ENCODE measurements at regions not wholly inside any gene's neighbourhood (a gene's known extent, or its start where the extent isn't known, plus 50 kb on each side); places are given as distances from the start of the nearest gene placed in this dataset.
A peak's percentile ranks its signal among the peaks of the same experiment; 100 is the strongest.

GRCh38 chr6:1049170-1049569 lies 262.7 kb upstream of the FOXQ1 start:
- no peaks in the 10 kb centered on the region for H3K4me1 ChIP-seq (ENCODE audit: control insufficient read depth, insufficient read depth, low read length)
- H3K27ac ChIP-seq (ENCODE audit: low read depth, low read length): no peak overlapping the region
- DNase-seq (ENCODE audit: low read depth in 4 of 6, low spot score in 6 of 6): no peak
- no peaks in the 10 kb centered on the region for H3K9me3 ChIP-seq (ENCODE audit: control insufficient read depth, insufficient read depth, low read length)
- WGBS (ENCODE audit: insufficient coverage): no CpG with 5 or more reads among the region's 1 CpG
- H3K4me3 ChIP-seq (ENCODE audit: low read depth, low read length): no peak overlapping the region
- H3K27me3 ChIP-seq (ENCODE audit: control insufficient read depth, insufficient read depth, low read length): no peaks in the 10 kb centered on the region
- no peaks in the 10 kb centered on the region for H3K36me3 ChIP-seq (ENCODE audit: control insufficient read depth, insufficient read depth, low read length)

- Histone ChIP-seq H3K4me1 (ENCODE audit: control insufficient read depth, insufficient read depth, low read length) (no peaks in the 10 kb centered on the region), H3K4me3 (ENCODE audit: low read depth, low read length) (no peak overlapping the region), H3K27ac (ENCODE audit: low read depth, low read length) (peak overlapping the region; percentile 61), H3K36me3 (ENCODE audit: control insufficient read depth, insufficient read depth, low read length) (no peaks in the 10 kb centered on the region), H3K27me3 (ENCODE audit: control insufficient read depth, insufficient read depth, low read length) (no peaks in the 10 kb centered on the region), H3K9me3 (ENCODE audit: control insufficient read depth, insufficient read depth, low read length) (no peaks in the 10 kb centered on the region)
- WGBS (ENCODE audit: insufficient coverage): 52% methylated on average over 11 of the region's 13 CpGs
- DNase-seq (ENCODE audit: low read depth in 4 of 6, low spot score in 6 of 6): peak in 1 of 6 donors; percentile 62
These were observed 263.8 kb upstream of the FOXQ1 start for GRCh38 chr6:1047981-1048541.

GRCh38 chr6:1045239-1045638 lies 266.7 kb upstream of the FOXQ1 start:
- Histone ChIP-seq H3K4me3 (ENCODE audit: low read depth, low read length) (no peak overlapping the region), H3K27me3 (ENCODE audit: control insufficient read depth, insufficient read depth, low read length) (no peaks in the 10 kb centered on the region), H3K4me1 (ENCODE audit: control insufficient read depth, insufficient read depth, low read length) (no peaks in the 10 kb centered on the region), H3K9me3 (ENCODE audit: control insufficient read depth, insufficient read depth, low read length) (no peaks in the 10 kb centered on the region), H3K36me3 (ENCODE audit: control insufficient read depth, insufficient read depth, low read length) (no peaks in the 10 kb centered on the region), H3K27ac (ENCODE audit: low read depth, low read length) (no peak overlapping the region)
- WGBS (ENCODE audit: insufficient coverage): no CpG with 5 or more reads among the region's 2 CpGs
- no peak for DNase-seq (ENCODE audit: low read depth in 4 of 6, low spot score in 6 of 6)

GRCh38 chr6:1044040-1044836 lies 267.7 kb upstream of the FOXQ1 start:
- Histone ChIP-seq H3K9me3 (ENCODE audit: control insufficient read depth, insufficient read depth, low read length) (no peaks in the 10 kb centered on the region), H3K36me3 (ENCODE audit: control insufficient read depth, insufficient read depth, low read length) (no peaks in the 10 kb centered on the region), H3K4me1 (ENCODE audit: control insufficient read depth, insufficient read depth, low read length) (no peaks in the 10 kb centered on the region), H3K27ac (ENCODE audit: low read depth, low read length) (no peak overlapping the region), H3K27me3 (ENCODE audit: control insufficient read depth, insufficient read depth, low read length) (no peaks in the 10 kb centered on the region), H3K4me3 (ENCODE audit: low read depth, low read length) (no peak overlapping the region)
- DNase-seq (ENCODE audit: low read depth in 4 of 6, low spot score in 6 of 6): no peak
- WGBS (ENCODE audit: insufficient coverage): 80% methylated on average over 6 of the region's 7 CpGs

GRCh38 chr6:1043458-1043836 lies 268.5 kb upstream of the FOXQ1 start:
- WGBS (ENCODE audit: insufficient coverage): 85% methylated on average over 5 of the region's 8 CpGs
- no peaks in the 10 kb centered on the region for H3K27me3 ChIP-seq (ENCODE audit: control insufficient read depth, insufficient read depth, low read length)

GRCh38 chr6:1042583-1043457 lies 269.1 kb upstream of the FOXQ1 start:
- no peaks in the 10 kb centered on the region for H3K36me3 ChIP-seq (ENCODE audit: control insufficient read depth, insufficient read depth, low read length)
- H3K27ac ChIP-seq (ENCODE audit: low read depth, low read length): no peak overlapping the region
- no peaks in the 10 kb centered on the region for H3K4me1 ChIP-seq (ENCODE audit: control insufficient read depth, insufficient read depth, low read length)
- no peaks in the 10 kb centered on the region for H3K9me3 ChIP-seq (ENCODE audit: control insufficient read depth, insufficient read depth, low read length)
- 97% methylated on average over 12 of the region's 15 CpGs for WGBS (ENCODE audit: insufficient coverage)
- H3K27me3 ChIP-seq (ENCODE audit: control insufficient read depth, insufficient read depth, low read length): no peaks in the 10 kb centered on the region
- no peak for DNase-seq (ENCODE audit: low read depth in 4 of 6, low spot score in 6 of 6)
- H3K4me3 ChIP-seq (ENCODE audit: low read depth, low read length): no peak overlapping the region

More at GRCh38 chr6:1043458-1043836, 268.5 kb upstream of the FOXQ1 start:
- no peaks in the 10 kb centered on the region for H3K36me3 ChIP-seq (ENCODE audit: control insufficient read depth, insufficient read depth, low read length)
- DNase-seq (ENCODE audit: low read depth in 4 of 6, low spot score in 6 of 6): no peak
- H3K4me1 ChIP-seq (ENCODE audit: control insufficient read depth, insufficient read depth, low read length): no peaks in the 10 kb centered on the region
- no peak overlapping the region for H3K27ac ChIP-seq (ENCODE audit: low read depth, low read length)
- no peak overlapping the region for H3K4me3 ChIP-seq (ENCODE audit: low read depth, low read length)
- no peaks in the 10 kb centered on the region for H3K9me3 ChIP-seq (ENCODE audit: control insufficient read depth, insufficient read depth, low read length)

DNA sequence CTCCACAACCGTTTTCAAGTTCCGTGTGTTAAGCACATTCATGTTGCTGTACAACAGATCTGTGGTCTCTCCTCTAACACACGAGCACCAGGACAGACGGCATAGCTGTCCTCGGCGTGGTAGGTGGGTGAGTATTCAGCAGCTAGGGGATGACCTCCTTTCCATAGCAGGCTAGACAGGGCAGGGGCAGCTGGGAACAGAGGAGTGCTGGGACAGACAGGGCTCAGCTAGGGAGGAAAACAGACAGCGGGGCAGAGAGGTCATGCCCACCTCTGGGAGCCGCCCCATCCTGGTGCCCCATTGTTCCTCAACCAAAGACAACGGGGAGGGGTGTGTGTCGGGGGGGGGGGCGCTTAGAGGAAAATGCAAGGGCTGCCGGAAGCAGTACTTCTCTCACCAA lies 271.5 kb upstream of the FOXQ1 start:
- Histone ChIP-seq H3K9me3 (ENCODE audit: control insufficient read depth, insufficient read depth, low read length) (no peaks in the 10 kb centered on the region), H3K27me3 (ENCODE audit: control insufficient read depth, insufficient read depth, low read length) (no peaks in the 10 kb centered on the region), H3K4me3 (ENCODE audit: low read depth, low read length) (no peak overlapping the region), H3K4me1 (ENCODE audit: control insufficient read depth, insufficient read depth, low read length) (no peaks in the 10 kb centered on the region), H3K27ac (ENCODE audit: low read depth, low read length) (no peak overlapping the region), H3K36me3 (ENCODE audit: control insufficient read depth, insufficient read depth, low read length) (no peaks in the 10 kb centered on the region)
- DNase-seq (ENCODE audit: low read depth in 4 of 6, low spot score in 6 of 6): no peak
- WGBS (ENCODE audit: insufficient coverage): 89% methylated on average over 3 of the region's 12 CpGs

- WGBS (ENCODE audit: insufficient coverage): 71% methylated on average over 1 of the region's 2 CpGs
- DNase-seq (ENCODE audit: low read depth in 4 of 6, low spot score in 6 of 6): no peak
These were observed 272.2 kb upstream of the FOXQ1 start for GRCh38 chr6:1039746-1040145.

DNA sequence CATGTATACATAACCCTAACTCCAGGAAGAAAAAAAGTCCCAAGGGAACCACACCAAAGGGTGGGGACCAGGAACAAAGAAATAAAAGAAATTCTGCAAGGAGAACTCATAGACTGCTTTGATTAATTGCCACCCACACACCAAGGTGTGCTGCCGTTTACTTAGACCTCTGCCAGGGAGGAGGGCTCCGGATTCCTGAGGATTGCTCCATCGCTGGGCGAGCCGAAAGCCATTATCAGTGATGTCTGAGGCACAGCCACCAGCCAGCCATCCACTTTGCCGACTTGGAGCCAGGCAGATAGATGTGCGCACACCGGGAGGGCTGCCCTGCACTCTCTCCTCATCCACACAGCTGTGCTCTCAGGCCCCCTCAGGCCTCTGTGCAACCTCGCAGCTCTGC lies 272.7 kb upstream of the FOXQ1 start:
- no peak for DNase-seq (ENCODE audit: low read depth in 4 of 6, low spot score in 6 of 6)
- Histone ChIP-seq H3K9me3 (ENCODE audit: control insufficient read depth, insufficient read depth, low read length) (no peaks in the 10 kb centered on the region), H3K27ac (ENCODE audit: low read depth, low read length) (no peak overlapping the region), H3K4me3 (ENCODE audit: low read depth, low read length) (no peak overlapping the region), H3K36me3 (ENCODE audit: control insufficient read depth, insufficient read depth, low read length) (no peaks in the 10 kb centered on the region), H3K4me1 (ENCODE audit: control insufficient read depth, insufficient read depth, low read length) (no peaks in the 10 kb centered on the region), H3K27me3 (ENCODE audit: control insufficient read depth, insufficient read depth, low read length) (no peaks in the 10 kb centered on the region)
- 86% methylated on average over 9 of the region's 9 CpGs for WGBS (ENCODE audit: insufficient coverage)

More at GRCh38 chr6:1039746-1040145, 272.2 kb upstream of the FOXQ1 start:
- Histone ChIP-seq H3K27me3 (ENCODE audit: control insufficient read depth, insufficient read depth, low read length) (no peaks in the 10 kb centered on the region), H3K36me3 (ENCODE audit: control insufficient read depth, insufficient read depth, low read length) (no peaks in the 10 kb centered on the region), H3K27ac (ENCODE audit: low read depth, low read length) (no peak overlapping the region), H3K4me3 (ENCODE audit: low read depth, low read length) (no peak overlapping the region), H3K9me3 (ENCODE audit: control insufficient read depth, insufficient read depth, low read length) (no peaks in the 10 kb centered on the region), H3K4me1 (ENCODE audit: control insufficient read depth, insufficient read depth, low read length) (no peaks in the 10 kb centered on the region)

Data from spinal cord (tissue), 9 donors.